HuH-7.5 (cell line): ENCODE measurements at regions not wholly inside any gene's neighbourhood (a gene's known extent, or its start where the extent isn't known, plus 50 kb on each side); places are given as distances from the start of the nearest gene placed in this dataset.

Source experiments
- DNase-seq: peaks from one replicate; pipeline ENCODE4 v3.0.0; 2011; ENCODE audit warnings: low spot score

- DNase-seq = no peak
Measured at GRCh38 chr6:142561511-142562265, 259.9 kb downstream of the ADGRG6 start.

- no peak for DNase-seq
Measured at GRCh38 chr6:142562865-142563264, 261.1 kb downstream of the ADGRG6 start.

- no peak for DNase-seq
Measured at GRCh38 chr6:142566628-142567396, 265.0 kb downstream of the ADGRG6 start.

GRCh38 chr6:142567461-142567860 lies 265.7 kb downstream of the ADGRG6 start:
- DNase-seq = no peak

- no peak for DNase-seq
Measured at GRCh38 chr6:142568857-142569597, 267.2 kb downstream of the ADGRG6 start.

GRCh38 chr6:142569676-142570075 lies 267.9 kb downstream of the ADGRG6 start:
- DNase-seq = no peak

- DNase-seq = no peak
Measured at GRCh38 chr6:142570221-142570671, 268.4 kb downstream of the ADGRG6 start.

- no peak for DNase-seq
Measured at GRCh38 chr6:142592876-142593275, 291.1 kb downstream of the ADGRG6 start.

- no peak for DNase-seq
Measured at GRCh38 chr6:142597836-142598235, 296.0 kb downstream of the ADGRG6 start.

GRCh38 chr6:142601427-142601826 lies 299.6 kb downstream of the ADGRG6 start:
- no peak for DNase-seq

- DNase-seq = no peak
Measured at GRCh38 chr6:142602972-142603371, 301.2 kb downstream of the ADGRG6 start.

GRCh38 chr6:142605922-142606485 lies 304.2 kb downstream of the ADGRG6 start:
- no peak for DNase-seq

- DNase-seq = no peak
Measured at GRCh38 chr6:142612956-142613355, 311.1 kb downstream of the ADGRG6 start.

GRCh38 chr6:142613981-142614380 lies 312.2 kb downstream of the ADGRG6 start:
- DNase-seq = no peak

GRCh38 chr6:142617158-142617557 lies 315.4 kb downstream of the ADGRG6 start:
- no peak for DNase-seq

- DNase-seq = no peak
Measured at GRCh38 chr6:142621822-142622221, 320.0 kb downstream of the ADGRG6 start.

GRCh38 chr6:142624978-142625715 lies 319.8 kb downstream of the HIVEP2 start:
- no peak for DNase-seq

- no peak for DNase-seq
Measured at GRCh38 chr6:142627474-142627873, 317.5 kb downstream of the HIVEP2 start.

- no peak for DNase-seq
Measured at GRCh38 chr6:142631517-142632385, 313.2 kb downstream of the HIVEP2 start.

- DNase-seq = no peak
Measured at GRCh38 chr6:142633317-142633716, 311.7 kb downstream of the HIVEP2 start.

- DNase-seq = no peak
Measured at GRCh38 chr6:142635130-142635529, 309.8 kb downstream of the HIVEP2 start.
